Fibroblast of the aortic adventitia (primary cell): ENCODE measurements at regions not wholly inside any gene's neighbourhood (a gene's known extent, or its start where the extent isn't known, plus 50 kb on each side); places are given as distances from the start of the nearest gene placed in this dataset.

Experiments used
- DNase-seq: peaks from one replicate; pipeline ENCODE4 v3.0.0-alpha.2; 2010; ENCODE audit warnings: low read depth
- H3K4me3 ChIP-seq: 2 replicates; pipeline ENCODE4 v1.5.1; 2011; ENCODE audit warnings: low read depth, mild to moderate bottlenecking, control low read depth, low read length, moderate library complexity
- TF ChIP-seq, protein P1 (sequence below): IDR thresholded peaks from 2 replicates; pipeline ENCODE4 v1.5.1; 2011; ENCODE audit warnings: mild to moderate bottlenecking, low read length, control low read depth, inconsistent platforms; ENCODE audit not compliant: insufficient read depth

DNA sequence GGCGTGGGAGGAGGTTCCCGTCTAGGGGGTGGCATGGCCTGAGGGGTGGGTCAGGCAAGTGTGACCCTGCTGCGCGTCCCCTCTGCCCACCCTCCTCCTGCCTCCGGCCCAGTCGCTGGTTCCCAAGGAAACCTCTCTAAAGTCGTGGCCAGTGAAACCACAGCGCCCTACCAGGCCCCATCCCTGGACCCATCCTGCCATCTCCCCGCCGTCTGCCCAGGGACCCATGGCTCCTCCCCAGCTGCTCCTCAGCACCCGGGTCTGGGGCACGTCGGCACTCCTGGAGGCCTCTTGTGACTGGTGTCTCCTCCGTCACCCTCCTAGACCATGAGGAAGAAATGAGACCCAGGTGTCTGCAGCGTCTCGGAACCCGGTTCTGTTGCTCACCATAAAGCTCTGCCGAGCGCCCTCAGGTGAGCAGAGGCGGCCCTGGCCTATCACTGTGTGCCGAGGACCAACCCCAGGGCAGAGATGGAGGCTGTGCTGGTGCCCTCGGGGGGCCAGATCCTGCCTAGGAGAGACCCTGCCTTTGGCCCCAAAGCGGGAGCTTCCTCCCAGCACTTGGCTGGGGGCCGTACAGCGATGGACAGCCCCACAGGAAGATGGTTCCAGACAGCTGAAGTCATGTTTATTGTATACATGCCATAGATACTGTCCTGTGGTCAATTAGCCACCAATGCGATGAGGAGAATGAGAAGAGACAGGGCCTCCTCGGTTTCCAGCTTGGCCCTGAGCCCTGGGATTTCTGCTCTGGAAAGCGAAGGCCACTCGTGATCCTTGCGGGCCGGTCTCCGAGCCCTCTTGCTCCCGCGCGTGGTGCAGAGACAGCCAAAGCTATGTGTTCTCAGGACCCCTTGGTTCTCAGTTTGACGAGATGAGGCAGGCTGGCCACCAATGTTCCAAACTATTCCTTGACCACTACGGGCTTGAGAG lies 222.5 kb upstream of the RTL1 start:
- TF ChIP-seq, protein P1, sequence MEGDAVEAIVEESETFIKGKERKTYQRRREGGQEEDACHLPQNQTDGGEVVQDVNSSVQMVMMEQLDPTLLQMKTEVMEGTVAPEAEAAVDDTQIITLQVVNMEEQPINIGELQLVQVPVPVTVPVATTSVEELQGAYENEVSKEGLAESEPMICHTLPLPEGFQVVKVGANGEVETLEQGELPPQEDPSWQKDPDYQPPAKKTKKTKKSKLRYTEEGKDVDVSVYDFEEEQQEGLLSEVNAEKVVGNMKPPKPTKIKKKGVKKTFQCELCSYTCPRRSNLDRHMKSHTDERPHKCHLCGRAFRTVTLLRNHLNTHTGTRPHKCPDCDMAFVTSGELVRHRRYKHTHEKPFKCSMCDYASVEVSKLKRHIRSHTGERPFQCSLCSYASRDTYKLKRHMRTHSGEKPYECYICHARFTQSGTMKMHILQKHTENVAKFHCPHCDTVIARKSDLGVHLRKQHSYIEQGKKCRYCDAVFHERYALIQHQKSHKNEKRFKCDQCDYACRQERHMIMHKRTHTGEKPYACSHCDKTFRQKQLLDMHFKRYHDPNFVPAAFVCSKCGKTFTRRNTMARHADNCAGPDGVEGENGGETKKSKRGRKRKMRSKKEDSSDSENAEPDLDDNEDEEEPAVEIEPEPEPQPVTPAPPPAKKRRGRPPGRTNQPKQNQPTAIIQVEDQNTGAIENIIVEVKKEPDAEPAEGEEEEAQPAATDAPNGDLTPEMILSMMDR = no peak
- no peak overlapping the region for H3K4me3 ChIP-seq
- no peak for DNase-seq

DNA sequence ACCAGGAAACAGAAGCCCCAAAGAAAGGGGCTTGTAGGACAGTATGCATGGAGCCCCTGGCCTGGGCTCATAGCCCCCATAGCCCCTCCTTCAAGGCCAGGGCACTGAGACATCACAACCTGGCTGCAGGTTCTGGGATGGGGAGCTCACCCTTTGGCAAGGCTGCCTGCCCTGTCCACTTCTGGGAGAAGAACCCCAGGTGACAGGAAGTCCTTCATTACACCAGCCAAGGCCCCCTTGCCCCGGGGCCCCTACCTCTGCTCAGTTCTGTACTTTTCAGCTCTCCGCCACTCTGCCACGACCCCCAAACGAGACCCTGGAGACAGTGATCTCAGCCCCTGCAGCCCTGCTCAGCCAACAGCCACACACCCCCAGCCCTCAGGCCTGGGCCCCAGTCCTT lies 223.2 kb upstream of the RTL1 start:
- no peak for DNase-seq
- TF ChIP-seq, protein P1 = no peak
- H3K4me3 ChIP-seq = no peak overlapping the region

DNA sequence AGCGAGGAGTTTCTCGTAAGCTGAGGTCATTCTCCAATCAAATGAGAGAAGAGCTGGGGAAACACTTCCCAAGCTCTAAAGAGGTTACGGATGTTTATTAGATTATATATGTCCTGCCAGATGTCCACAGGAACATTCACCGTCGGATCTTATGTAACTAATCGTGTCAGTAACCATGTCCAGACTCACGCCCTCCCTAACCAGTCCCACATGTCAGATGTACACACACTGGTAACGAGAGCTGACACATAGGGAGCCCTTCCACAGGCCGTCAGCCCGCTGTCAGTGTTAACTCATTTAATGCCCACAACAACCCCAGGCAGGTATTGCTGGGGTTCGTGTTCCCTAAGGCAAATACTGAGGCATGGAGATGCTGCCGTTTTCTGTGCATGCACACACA lies 223.7 kb upstream of the RTL1 start:
- no peak for DNase-seq
- TF ChIP-seq, protein P1 = no peak
- H3K4me3 ChIP-seq = no peak overlapping the region

DNA sequence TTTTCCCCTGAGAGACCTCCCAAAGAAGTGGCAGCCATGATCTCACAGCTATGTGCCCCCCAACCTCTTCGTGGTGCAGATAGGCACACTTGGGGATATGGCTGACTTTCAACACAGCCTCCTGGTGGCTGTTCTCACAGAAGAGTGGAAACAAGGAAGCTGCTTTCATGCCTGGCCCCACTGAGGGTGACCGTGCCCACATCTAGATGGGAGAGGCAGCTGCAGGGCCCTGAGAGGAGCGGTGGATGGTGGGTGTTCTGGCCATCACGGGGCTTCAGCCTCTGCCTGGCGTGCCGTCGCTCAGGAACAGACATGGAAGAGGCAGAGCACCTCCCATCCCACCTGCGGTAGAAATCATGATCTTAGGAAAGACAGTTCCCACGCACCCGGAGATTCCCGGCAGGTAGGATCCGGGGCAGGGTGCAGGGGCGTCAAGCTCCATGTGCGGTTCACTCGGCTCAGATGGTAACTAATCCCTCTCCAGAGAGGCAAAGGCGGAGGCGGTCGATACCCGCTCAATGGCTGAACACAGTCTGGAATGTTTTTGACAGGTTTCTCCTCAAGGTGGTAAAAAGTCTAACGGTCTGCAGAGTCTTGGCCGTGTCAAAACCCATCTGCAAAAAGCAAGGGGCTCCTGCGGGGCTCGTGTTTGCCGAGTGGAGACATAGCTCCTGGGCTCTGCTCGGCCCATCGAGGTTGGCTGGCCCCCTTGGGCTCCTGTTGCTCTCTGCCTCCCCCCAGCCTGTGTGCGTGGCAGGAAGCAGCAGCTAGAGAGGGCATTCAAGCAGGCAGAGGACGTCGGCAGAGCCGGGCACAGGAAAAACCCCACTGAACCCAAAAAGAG lies 225.2 kb upstream of the RTL1 start:
- no peak for DNase-seq
- H3K4me3 ChIP-seq = no peak overlapping the region
- TF ChIP-seq, protein P1 = no peak

DNA sequence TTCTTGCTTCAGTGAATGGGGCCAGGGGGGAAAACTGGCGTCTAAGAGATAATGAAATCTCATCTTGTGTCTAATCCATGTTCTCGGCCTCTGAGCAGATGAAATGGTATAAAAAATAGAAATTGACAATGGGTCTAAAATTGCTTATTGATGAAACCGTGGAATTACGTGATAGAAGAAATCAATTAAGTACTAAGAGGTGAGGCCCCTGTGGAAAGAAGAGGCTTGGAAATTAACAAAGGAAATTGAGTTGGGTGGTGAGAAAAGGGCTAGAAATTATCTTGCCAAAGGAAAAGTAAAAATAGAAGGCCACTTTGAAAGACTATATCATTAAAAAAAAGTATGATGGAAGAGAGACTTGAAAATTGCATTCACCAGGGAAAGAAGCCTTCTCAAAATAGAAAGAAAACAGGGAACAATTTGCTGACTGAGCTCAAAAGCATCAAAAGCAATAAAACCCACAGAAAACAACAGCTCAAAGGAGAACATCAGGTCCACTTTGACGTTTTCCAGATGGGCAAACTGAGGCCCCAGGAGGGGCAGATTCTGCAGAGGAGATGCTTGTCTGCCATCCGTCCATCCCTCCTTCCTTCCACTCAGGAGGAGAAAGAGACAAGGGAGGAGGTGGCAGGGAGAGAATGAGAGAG lies 226.1 kb upstream of the RTL1 start:
- no peak for DNase-seq
- H3K4me3 ChIP-seq = no peak overlapping the region
- TF ChIP-seq, protein P1 = no peak

DNA sequence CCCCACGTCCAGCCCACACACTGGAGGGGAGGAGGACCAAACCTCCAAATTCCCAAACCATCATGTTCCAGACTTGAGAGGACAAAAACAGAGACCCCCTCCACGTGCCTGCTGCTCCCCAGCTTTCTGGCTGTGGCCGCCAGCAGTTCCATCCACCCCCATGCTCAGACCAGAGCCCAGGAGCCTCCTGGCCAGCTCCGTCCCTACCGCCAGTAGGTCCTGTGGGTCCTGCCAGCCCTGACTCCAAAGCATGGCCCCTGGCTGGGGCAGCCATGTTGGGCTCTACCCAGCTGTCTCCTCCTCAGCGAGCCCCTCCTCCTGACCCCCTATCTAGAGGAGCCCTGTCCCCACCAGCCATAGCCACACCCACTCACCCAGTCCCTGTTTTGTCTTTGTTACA lies 227.3 kb upstream of the RTL1 start:
- no peak for DNase-seq
- TF ChIP-seq, protein P1 = no peak
- no peak overlapping the region for H3K4me3 ChIP-seq
